ENCODE measurements at regions not wholly inside any gene's neighbourhood (a gene's known extent, or its start where the extent isn't known, plus 50 kb on each side); places are given as distances from the start of the nearest gene placed in this dataset.

DNA sequence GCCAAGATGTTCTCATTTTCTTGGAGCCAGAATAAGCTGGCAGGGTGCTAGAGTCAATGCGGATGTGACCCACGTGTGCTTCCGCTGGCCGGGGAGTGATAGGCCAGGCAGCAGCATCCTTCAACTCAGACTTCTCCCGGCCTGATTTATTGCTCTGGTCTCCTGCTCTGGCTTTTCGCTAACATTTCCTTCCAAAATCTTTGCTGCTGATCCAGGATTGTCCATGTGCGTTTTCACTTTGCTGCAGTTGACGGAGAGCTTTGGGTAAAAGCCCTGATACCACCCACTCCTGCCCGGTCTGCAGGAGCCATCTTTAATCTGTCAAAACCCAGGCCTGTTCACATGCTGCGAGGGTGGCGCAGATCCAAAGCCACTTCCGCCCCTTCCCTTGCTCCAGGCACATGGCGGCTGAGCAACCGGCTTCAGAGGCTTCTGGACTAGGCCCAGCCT lies 106.8 kb downstream of the CYP26A1 start:
- no peak for DNase-seq (ENCODE audit: low spot score)

DNA sequence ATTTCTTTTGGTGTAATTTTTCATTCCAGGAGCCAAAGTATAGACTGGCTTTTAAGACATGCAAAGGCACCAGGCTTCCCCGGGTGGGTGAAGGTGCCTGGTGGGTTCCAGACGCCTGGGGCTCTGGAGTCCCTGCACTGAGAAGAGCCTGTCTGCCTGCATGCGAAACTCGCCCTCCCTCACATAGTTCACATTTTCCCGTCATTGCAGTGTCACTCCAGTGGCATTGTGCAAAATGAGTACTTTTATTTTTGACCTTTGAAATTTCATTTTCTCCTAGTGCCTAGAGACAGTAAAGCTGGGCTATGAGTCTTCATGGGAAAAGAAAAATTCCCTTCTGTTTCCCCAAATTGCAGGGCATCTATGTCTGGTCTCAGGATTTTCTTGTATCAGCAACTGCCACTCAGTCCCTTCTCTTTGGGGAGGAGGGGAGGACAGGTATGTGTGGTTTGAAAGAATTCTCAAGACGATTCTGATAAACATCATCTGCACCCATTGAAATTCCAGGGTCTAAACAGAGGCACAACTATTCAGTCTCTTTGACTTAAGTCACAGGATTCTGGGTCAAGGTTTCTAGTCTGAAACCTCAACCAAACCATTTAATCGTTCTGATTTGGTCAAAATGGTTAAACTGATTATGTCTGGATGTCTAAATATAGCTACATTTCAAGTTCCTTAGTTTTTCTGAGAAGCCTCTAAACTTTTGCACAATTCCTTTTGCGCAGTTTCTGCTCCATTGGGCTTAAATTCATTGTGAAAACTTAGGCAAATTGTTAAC lies 107.8 kb downstream of the CYP26A1 start:
- no peak for DNase-seq (ENCODE audit: low spot score)

DNA sequence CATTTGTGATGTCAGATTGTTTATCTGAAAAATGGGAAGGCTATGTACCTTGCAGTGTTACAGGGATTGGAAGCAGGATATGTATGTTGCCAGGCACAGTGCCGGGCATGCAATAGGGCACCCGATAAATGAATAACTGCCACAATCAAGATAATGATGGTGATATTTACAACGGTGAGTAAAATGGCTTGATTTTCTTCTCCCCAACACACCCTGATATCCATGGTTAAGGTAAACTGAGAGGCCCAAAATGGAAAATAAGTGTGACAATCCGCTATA lies 108.3 kb downstream of the CYP26A1 start:
- no peak for DNase-seq (ENCODE audit: low spot score)

DNA sequence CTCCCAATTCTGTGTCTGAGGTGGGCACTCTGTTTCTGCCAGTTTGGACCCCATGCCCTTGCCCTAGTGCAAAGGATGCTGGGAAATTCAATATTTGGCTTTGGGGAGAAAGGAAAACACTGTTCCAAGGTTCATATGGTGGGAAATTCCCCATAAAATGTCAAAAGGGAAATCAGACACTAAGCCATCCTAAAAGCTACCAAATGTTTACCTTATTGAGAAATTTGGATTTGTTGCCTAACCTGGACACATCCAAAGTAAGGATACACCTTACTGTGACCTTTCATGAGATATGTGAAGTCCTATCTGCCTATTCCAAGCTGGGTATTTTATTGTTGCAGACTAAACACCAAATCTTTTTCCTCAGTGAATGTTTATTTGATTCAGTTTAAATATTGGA lies 109.1 kb downstream of the CYP26A1 start:
- DNase-seq (ENCODE audit: low spot score) = no peak

DNA sequence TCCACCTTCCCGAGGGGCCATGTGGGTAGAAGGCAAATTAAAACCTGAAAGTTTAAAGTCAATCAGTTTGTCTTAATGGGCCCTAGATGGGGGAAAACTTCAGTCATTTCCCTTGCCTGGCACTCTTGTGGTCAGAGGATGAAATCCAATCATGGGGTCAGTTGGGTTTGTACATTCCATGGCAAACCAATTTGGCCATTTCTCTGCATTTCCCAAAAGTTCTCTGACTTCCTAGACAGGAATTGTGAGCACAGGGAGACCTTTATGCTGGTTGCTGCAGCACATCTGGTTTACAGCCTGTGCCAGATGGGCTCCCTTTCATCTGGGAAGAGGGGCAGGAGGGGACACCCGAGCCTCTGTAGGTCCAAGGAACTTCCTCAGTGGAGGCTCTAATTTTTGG lies 113.0 kb downstream of the CYP26A1 start:
- no peak for DNase-seq (ENCODE audit: low spot score)

DNA sequence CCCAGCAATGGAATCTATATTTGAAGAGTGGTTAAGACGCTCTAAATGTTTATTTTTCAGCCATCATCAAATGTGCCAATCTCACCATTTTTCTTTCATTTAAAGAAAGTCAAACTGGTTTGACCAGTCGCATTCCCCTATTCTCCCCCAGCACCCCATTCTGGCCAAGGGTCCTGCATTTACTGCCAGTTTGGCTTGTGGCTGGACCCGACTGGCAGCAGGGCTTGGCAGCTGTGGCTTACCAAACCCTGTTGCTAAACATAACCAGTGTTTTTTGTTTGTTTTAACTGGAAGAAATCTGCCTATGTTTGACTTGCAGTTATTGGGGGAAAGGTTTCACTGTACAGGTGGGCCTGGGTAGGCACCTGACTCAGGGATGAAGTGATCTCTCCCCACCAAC lies 116.3 kb downstream of the CYP26A1 start:
- DNase-seq (ENCODE audit: low spot score) = no peak

DNA sequence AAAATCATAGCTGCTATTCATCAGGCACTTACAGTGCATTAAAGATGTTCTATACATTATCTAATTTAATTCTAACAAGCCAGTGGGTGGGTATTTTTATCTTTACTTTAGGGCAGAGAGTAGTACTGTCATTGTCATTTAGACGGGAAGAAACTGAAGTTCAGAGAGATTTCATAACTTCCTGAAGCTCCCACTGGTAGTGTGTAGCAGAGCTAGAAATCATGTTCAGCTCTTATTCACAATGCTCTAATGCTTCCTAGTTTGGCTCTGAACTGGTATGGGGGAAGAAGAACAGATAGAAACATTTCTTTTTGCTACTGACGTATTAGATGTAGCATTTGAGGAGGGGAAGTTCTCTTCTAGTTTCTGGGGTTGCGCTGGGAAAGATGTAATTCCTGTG lies 116.7 kb downstream of the CYP26A1 start:
- no peak for DNase-seq (ENCODE audit: low spot score)

DNA sequence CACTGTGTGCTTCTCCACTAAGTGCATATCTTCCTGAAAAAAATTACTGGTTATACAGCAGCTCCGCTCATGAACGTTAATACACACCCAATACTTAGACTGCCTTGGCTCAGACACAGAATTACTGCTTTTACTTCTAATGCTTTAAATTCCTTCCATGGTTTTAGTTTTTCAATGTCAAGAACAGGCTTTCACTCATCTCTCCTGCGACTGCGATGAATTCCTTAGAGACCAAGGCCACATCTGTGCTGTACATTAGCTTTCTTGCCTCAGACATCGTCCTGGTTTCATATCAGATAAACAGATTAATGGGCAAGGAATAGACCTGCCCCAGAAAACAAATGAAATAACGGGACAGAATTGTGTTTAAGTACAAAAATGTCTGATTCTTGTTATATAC lies 120.2 kb downstream of the CYP26A1 start:
- no peak for DNase-seq (ENCODE audit: low spot score)

DNA sequence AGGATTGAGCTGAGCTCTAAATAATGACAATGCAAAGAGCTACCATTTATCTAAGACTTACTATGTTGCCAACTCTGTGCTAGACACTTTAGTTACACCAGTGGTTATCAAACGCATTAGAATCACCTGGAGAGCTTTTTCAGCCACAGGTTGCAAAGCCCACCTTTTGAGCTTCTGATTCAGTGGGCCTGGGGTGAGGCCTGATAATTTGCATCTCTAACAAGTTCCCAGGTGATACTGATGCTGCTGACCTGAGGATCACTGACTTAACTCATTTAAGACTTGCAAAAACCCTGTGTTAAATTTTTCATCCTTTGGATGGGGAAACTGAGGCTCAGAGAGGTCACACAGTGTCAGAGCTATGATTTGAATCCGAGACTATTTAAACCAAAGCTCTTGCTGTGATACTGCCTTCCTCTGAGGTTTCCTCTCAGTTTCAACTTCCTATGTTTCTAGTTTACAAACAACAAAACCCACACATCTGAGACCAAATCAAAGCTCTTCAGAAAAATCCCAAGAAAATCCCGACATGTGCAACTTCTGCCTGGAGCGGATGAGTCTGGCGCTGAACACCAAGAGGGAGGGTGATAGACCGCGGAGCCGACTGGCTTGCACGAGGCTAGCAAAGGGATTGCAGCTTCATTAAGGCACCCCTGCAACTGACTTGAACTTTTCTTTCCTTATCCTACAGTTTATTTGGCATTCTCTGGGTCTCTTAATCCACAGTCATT lies 124.9 kb downstream of the CYP26A1 start:
- DNase-seq (ENCODE audit: low spot score) = peak; percentile 27

DNA sequence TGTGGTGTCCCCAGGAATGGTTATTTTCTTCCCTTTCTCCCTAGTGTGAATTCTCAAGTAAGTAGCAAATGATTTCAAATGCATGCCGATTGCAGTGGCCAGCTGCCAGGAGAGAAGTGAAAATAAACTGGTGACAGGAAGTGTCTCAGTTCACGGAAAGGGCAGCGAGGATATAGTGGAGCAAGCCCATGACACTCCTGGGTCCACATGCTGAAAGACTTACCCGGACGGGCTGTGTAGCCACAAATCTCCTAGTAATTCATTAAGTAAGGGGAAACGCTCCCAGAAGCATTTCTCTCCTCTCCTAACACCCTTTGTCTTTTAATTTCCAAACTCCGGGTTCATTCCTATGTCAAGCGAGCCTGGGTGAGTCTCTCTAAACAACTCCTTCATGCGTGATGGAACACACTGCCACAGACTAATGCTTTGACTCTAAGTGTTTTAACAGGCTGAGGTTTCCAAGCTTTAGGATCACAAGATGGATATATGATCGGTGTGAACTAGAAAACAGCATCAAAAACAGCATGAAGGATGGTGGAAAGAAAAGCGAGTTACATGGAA lies 125.6 kb downstream of the CYP26A1 start:
- DNase-seq (ENCODE audit: low spot score) = peak; percentile 36

DNA sequence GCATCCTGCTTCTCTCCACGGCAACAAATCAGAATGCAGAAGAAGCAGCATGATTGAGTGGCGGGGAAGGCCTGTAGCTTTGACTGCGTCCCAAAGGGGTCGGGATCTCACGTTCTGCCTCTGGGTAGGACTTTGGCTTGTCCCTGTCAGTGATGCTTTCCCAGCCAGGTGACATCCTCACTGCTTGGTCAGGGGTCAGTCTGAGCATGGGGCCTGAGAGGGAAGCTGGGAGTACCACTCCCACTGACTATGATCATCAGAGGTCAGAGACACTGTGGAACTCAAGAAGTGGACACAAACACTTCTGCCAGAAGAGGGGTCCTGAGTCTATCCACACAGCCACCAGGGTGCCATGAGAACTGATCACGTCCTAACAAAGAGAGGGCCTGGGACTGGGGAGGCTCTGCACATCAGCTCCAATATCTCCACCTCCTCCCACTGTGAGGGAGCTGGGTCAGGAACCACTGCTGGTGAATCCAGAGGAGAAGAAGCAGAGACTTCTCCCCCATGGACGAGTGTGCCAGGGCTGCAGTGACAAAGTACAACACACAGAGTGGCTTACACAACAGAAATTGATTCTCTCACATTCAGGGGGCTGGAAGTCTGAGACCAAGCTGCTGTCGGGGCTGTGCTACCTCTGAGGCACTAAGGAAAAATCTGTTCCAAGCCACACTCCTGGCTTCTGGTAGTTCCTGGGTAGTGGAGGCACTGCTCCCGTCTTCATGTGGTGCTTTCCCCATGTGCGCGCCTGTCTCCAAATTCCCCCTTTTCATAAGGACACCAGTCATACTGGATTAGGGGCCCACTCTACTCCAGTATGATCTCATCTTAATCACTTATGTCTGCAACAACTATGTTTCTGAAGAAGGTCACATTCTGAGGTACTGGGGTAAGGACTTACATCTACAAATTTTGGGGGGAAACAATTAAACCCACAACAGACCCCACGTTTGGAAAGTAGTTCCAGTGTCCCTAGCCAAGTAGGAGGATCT lies 131.1 kb downstream of the CYP26A1 start:
- no peak for DNase-seq (ENCODE audit: low spot score)

DNA sequence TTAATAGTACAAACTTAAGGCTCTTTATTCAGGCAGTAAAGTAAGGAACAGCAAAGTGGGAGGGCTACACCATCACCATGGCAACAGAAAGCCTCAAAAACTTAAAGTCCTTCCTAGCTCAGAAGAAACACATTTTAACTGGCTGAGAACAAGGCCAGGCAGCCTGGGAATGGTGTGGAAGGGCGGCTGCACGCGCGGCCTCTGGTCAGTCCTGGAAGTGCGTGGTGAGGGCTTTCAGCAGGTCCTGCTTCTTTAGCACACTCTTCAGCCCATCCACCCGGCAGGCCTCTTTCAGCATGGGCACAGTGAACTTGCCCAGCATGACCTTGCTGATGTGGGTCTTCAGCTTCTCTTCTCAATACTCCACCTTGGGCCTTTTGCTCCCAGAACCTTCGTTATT lies 133.0 kb downstream of the CYP26A1 start:
- no peak for DNase-seq (ENCODE audit: low spot score)

DNA sequence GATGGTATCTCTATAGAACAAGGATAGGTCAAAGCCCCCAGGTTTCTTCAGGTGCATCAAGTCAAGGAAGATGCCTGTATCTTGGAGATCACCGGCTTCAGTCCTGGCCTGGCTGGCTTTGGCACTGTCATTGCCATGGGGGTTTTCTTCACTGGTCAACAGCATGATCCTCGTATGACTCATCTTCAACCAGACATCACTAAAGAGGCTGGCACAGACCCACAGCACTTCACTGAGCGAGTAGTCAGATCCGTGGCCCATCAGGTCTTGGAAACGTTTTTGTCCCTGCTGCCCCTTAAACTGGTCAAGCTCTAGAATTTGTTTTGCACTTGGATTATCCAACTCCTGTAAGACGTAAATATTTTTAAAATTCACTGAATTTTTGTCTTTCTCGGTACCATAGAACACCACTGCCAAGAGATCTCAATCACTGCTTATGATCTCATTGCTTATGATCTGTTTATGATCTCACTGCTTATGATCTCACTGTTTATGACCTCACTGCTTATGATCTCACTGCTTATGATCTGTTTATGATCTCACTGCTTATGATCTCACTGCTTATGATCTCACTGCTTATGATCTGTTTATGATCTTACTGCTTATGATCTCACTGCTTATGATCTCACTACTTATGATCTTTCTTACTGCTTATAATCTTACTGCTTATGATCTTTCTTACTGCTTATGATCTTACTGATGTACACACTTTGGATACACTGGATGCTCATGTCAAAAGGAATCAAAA lies 135.2 kb downstream of the CYP26A1 start:
- DNase-seq (ENCODE audit: low spot score) = peak; percentile 13

DNA sequence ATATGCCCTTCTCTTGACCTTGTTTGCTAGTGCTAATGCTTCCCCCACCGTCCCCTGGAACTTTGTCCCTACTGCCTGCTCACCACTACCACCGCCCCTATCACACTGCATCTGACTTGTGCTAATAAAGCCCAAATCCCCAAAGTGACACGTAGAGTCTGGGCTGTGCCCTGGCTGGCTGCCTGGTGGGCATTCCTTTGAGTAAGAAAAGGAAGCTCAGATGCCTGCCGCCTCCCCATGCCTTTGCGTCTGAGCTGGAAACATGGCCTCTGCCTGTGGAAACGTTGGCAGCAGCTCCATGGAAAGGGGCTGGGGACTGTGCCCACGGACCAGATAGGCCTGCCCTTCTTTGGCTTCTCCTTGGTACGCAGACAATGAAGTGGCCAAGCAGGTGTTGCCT lies 138.3 kb downstream of the CYP26A1 start:
- DNase-seq (ENCODE audit: low spot score) = no peak

DNA sequence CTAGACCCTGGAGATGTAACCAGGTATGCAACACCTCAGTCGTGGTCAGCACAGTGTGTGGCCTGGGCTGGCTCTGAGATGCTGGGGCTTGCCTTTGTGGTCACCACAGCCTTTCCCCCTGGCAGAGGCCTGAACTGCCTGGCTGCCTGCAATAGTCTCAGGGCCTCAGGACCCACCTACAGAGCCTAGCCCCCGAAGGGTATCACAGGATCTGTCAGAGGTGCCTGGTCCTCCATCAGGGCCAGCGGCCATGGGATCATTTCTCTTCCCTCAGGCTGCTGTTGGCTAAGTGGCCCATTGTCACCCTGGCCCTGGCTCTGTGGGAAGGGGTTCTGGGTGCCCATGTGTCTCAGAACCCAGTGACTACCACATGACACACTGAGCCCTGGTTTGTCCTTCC lies 141.6 kb downstream of the CYP26A1 start:
- no peak for DNase-seq (ENCODE audit: low spot score)

DNA sequence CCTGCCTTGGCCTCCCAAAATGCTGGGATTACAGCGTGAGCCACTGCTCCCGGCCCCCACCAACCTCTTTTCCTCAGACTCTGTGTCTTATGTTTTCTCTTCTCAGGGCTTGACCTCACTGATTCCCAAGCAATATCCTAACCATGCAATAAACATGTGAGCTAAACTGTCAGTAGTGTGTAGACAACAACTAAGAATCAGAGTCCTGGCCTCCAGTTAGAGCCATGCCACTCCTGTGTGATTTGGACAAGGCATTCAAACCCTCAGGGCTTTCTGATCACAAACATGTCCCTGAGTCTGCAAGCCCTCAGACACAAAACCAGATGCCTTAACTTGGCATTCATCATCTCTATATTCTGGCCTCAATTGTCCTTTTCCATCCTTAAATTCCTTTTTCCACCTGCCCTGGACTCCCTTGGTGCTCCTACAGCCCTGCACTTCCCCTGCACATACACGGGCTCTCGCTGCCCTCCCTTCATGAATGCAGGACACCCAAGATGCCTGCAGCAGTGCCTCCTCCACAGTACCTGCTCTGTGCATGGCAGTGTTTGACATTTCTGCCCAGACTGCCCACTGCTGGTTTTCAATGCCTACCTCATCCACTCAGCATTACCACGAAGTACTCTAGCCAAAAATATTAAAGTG lies 142.8 kb downstream of the CYP26A1 start:
- no peak for DNase-seq (ENCODE audit: low spot score)

DNA sequence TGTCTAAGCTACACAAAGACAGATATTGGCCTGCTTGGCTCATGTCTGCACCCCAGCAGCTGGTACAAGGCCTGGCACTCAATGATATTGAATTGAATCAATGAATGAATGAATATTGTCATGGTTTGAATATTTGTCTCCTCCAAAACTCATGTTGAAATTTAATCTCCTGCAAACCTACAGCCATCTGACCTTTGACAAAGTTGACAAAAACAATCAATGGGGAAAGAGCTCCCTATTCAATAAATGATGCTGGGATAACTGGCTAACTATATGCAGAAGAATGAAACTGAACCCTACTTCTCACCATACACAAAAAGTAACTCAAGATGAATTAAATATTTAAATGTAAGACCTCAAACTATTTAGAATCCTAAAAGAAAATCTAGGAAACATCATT lies 144.7 kb downstream of the CYP26A1 start:
- no peak for DNase-seq (ENCODE audit: low spot score)

DNA sequence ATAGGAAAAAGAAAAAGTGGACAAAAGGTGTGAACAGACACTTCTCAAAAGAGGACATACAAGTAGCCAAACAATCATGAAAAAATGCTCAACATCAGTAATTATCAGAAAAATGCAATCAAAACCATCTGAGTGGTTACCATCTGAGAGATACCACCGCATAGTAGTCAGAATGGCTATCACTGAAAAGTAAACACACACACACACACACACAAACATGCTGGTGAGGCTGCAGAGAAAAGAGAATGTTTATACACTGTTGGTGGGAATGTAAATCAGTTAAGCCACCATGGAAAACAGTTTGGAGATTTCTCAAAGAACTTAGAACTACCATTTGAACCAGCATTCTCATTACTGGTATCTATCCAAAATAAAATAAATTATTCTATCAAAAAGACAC lies 145.7 kb downstream of the CYP26A1 start:
- DNase-seq (ENCODE audit: low spot score) = no peak

DNA sequence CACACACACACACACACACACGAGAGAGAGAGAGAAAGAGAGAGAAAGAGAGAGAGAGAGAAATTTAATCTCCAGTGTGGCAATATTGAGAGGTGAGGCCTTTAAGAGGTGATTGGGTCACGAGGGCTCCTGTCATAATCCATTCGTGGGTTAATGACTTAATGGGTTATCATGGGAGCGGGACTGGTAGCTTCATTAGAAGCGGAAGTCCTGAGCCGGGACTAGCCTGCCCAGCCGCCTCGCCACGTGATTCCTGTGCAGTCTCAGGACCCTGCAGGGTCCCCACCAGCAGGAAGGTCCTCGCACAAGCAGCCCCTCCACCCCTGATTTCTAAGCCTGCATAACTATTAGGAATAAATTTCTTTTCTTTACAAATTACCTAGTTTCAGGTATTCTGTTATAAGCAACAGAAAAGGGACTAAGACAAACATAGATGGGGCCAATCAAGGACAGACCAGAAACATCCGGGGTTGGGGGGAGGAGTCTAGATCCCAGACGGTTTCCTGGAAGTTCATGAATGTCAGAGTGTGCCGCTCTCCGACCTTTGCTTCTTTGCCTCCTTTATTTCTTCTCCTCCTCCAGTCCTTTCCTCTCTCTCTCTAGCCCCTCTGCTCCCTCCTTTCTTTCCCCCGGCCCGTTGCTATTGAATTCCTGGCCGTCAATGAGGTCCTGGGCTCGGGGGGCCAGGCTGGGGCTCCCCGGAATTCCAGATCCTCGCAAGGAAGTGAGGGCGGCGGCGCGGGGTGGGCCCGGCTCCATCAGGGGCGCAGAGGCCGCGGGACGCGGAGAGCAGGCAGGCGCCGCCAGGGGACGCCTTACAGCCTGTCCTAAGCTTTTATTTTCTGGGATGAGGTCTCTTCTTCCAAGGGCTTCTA lies 146.8 kb downstream of the CYP26A1 start:
- DNase-seq (ENCODE audit: low spot score) = no peak

DNA sequence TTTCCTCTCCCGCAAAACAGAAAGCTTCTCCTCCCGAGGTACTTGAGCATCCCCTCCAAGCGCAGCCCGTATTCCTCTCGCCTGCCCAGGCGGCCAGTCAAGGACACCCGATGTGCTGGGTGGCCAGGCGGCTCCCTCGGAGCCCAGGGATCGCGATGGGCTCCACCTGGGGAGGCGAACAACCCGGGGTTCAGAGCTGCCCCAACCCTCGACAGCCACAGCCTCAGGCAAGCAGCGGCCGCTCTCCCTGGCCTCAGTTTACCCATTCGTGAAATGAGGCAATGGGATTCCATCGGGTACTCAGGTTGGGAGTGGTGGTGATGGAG lies 147.4 kb downstream of the CYP26A1 start:
- DNase-seq (ENCODE audit: low spot score) = no peak

Measured in SW480 (cell line).